CD1c-positive myeloid dendritic cell (primary cell): ENCODE measurements at regions not wholly inside any gene's neighbourhood (a gene's known extent, or its start where the extent isn't known, plus 50 kb on each side); places are given as distances from the start of the nearest gene placed in this dataset.
"Not testable (repeated sequence)": the region's sequence is repeated elsewhere in the genome, so short reads cannot be mapped to it uniquely, and the experiment has no call there.

Experiments used
- DNase-seq: peaks from one replicate; pipeline ENCODE4 v3.0.0-alpha.2; 2016; ENCODE audit errors: extremely low spot score

- not testable (repeated sequence) for DNase-seq
Observed at GRCh38 chr20:53721445-53721963, 127.9 kb upstream of the ZNF217 start.

GRCh38 chr20:53719171-53719803, 125.6 kb upstream of the ZNF217 start:
- DNase-seq, result not testable (repeated sequence)

- peak; percentile 52 for DNase-seq
Observed at GRCh38 chr20:53718142-53719021, 124.7 kb upstream of the ZNF217 start.

- peak; percentile 62 for DNase-seq
Observed at GRCh38 chr20:53716395-53716794, 122.8 kb upstream of the ZNF217 start.

- DNase-seq, result no peak
Observed at GRCh38 chr20:53714524-53714923, 120.9 kb upstream of the ZNF217 start.

- no peak for DNase-seq
Observed at GRCh38 chr20:53713328-53714056, 119.9 kb upstream of the ZNF217 start.

- no peak for DNase-seq
Observed at GRCh38 chr20:53712212-53712977, 118.8 kb upstream of the ZNF217 start.

- no peak for DNase-seq
Observed at GRCh38 chr20:53711333-53712211, 117.9 kb upstream of the ZNF217 start.

GRCh38 chr20:53708129-53708968, 114.7 kb upstream of the ZNF217 start:
- DNase-seq, result peak; percentile 71

GRCh38 chr20:53707371-53708055, 113.9 kb upstream of the ZNF217 start:
- DNase-seq, result peak; percentile 95

- peak; percentile 34 for DNase-seq
Observed at GRCh38 chr20:53706466-53707370, 113.1 kb upstream of the ZNF217 start.

GRCh38 chr20:53706008-53706465, 112.4 kb upstream of the ZNF217 start:
- no peak for DNase-seq

- DNase-seq, result no peak
Observed at GRCh38 chr20:53702617-53703016, 109.0 kb upstream of the ZNF217 start.

- peak; percentile 54 for DNase-seq
Observed at GRCh38 chr20:53699906-53700305, 106.3 kb upstream of the ZNF217 start.

GRCh38 chr20:53699085-53699674, 105.5 kb upstream of the ZNF217 start:
- DNase-seq, result no peak

GRCh38 chr20:53698371-53698978, 104.8 kb upstream of the ZNF217 start:
- DNase-seq, result no peak
